ENCODE measurements at regions not wholly inside any gene's neighbourhood (a gene's known extent, or its start where the extent isn't known, plus 50 kb on each side); places are given as distances from the start of the nearest gene placed in this dataset.

DNA sequence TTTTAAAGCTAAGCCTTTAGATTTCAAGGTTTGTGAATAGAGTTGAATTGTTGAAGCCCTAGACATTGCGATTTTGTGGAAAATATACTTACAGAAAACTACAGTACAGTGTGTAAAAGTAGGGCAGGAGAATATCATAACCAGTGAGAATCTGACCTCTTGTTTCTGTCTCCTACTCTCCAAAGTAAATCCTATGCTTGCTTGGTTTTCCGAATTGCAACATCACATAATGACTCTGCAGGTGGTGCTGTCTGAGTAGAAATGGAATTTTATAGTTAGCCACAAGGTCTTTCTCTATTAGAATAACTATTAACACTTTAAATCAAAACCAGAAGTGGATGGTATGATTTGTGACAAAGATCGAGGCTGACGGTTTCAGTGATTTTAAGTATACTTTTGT, 505.6 kb downstream of the RAPGEF2 start:
- Histone ChIP-seq H3K4me3 (no peak overlapping the region), H3K36me3 (no peaks in the 10 kb centered on the region), H3K4me1 (ENCODE audit: insufficient read depth) (no peaks in the 10 kb centered on the region), H3K9me3 (no peaks in the 10 kb centered on the region), H3K27me3 (no peaks in the 10 kb centered on the region), H3K27ac (no peak overlapping the region)
- intact Hi-C loops (cut with DNase I), result no loop called here
- 87 to 93% (median 87%) methylated on average over 4 of the region's 4 CpGs for WGBS, 3 donors
- DNase-seq, result no peak
- TF ChIP-seq, protein P1, sequence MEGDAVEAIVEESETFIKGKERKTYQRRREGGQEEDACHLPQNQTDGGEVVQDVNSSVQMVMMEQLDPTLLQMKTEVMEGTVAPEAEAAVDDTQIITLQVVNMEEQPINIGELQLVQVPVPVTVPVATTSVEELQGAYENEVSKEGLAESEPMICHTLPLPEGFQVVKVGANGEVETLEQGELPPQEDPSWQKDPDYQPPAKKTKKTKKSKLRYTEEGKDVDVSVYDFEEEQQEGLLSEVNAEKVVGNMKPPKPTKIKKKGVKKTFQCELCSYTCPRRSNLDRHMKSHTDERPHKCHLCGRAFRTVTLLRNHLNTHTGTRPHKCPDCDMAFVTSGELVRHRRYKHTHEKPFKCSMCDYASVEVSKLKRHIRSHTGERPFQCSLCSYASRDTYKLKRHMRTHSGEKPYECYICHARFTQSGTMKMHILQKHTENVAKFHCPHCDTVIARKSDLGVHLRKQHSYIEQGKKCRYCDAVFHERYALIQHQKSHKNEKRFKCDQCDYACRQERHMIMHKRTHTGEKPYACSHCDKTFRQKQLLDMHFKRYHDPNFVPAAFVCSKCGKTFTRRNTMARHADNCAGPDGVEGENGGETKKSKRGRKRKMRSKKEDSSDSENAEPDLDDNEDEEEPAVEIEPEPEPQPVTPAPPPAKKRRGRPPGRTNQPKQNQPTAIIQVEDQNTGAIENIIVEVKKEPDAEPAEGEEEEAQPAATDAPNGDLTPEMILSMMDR (IDR thresholded peaks at IDR 0.05), result no peak
- TF ChIP-seq EP300 (IDR thresholded peaks at IDR 0.05), result no peak
- TF ChIP-seq POLR2A (IDR thresholded peaks at IDR 0.05), result no peak

DNA sequence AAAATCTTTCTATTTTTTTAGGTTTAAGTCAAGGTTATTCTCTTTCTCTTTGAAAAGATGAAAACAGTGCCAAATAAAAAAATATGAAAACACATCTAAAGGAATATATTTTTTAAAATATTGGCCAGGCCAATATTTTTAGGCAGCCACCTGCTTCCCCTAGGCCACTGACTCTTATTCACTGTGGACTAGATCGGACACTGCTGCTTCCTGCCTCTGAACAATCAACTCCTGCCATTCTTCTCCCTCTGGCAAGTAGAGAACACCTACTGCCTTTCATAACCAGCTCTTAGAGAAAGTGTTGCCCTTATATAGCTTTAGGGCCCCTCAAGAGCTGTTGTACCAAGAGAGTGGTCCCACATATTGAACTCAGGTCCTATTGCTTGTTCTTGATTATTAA, 529.2 kb downstream of the RAPGEF2 start:
- 9 to 64% (median 61%) methylated on average over 1 of the region's 1 CpG for WGBS, 3 donors
- intact Hi-C loops (cut with DNase I), result no loop called here
- Histone ChIP-seq H3K27ac (no peak overlapping the region), H3K4me3 (no peak overlapping the region), H3K27me3 (no peaks in the 10 kb centered on the region), H3K36me3 (no peaks in the 10 kb centered on the region), H3K4me1 (ENCODE audit: insufficient read depth) (no peaks in the 10 kb centered on the region), H3K9me3 (no peaks in the 10 kb centered on the region)
- no peak for DNase-seq
- TF ChIP-seq EP300 (IDR thresholded peaks at IDR 0.05), result no peak
- no peak for TF ChIP-seq POLR2A (IDR thresholded peaks at IDR 0.05)
- TF ChIP-seq, protein P1 (IDR thresholded peaks at IDR 0.05), result no peak

DNA sequence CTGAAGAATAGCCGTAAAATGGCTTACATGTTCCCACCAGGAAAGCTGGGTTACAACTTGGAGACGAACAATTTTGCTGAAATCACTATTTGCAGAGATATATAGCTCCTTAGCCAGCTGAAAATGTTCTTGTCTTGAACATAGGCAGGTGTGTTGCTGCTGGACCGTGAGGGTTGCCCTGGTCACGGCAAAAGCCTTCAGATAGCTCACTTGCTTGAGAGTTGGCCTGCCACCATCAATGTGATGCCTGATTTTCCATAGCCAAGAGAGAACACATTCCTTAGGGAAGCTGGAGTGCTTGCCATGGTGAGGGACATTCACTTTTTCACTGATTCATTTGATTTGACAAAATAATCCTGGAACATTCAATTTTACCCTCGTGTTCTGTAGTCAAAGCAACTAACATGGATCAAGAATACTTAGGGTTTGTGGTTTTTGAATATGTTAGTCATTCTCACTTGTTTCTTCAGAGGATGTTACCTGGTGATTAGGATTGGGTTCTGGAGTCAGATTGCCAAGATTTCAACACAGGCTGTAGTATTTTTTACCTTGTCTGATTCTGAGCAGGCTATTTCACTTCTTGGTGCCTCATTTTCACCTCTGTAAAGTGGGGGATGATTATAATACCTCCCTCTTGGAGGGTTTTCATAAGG, 536.9 kb downstream of the RAPGEF2 start:
- intact Hi-C loops (cut with DNase I), result no loop called here
- no peak for DNase-seq
- H3K36me3 ChIP-seq, result no peaks in the 10 kb centered on the region
- no peaks in the 10 kb centered on the region for H3K9me3 ChIP-seq
- no peaks in the 10 kb centered on the region for H3K27me3 ChIP-seq
- H3K27ac ChIP-seq, result no peak overlapping the region
- TF ChIP-seq POLR2A (IDR thresholded peaks at IDR 0.05) (no peak), EP300 (IDR thresholded peaks at IDR 0.05) (no peak)
- TF ChIP-seq, protein P1 (IDR thresholded peaks at IDR 0.05), result no peak
- 74 to 85% (median 78%) methylated on average over 5 of the region's 5 CpGs for WGBS, 3 donors
- no peak overlapping the region for H3K4me3 ChIP-seq
- no peaks in the 10 kb centered on the region for H3K4me1 ChIP-seq (ENCODE audit: insufficient read depth)

DNA sequence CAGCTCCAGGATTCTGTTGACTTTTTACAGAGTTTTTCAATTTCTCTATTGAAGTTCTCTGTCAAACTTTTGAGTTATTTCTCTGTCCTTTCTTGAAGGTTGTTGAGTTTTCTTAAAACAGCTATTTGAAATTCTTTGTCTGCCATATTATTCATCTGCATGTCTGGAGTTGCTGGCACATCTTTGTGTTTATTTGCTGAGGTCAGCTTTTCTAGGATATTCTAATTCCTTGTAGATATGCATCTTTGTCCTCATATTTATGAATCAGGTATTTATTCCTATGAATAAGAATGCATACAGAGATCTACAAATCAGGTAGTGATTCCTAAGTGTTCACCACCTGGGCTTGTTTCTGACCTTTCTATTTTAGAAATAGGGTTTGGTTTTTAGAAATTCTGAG, 546.4 kb downstream of the RAPGEF2 start:
- Histone ChIP-seq H3K4me1 (ENCODE audit: insufficient read depth) (no peaks in the 10 kb centered on the region), H3K4me3 (no peak overlapping the region), H3K9me3 (no peaks in the 10 kb centered on the region), H3K27ac (no peak overlapping the region), H3K36me3 (no peaks in the 10 kb centered on the region), H3K27me3 (no peaks in the 10 kb centered on the region)
- no peak for DNase-seq
- TF ChIP-seq POLR2A (IDR thresholded peaks at IDR 0.05) (no peak), EP300 (IDR thresholded peaks at IDR 0.05) (no peak)
- TF ChIP-seq, protein P1 (IDR thresholded peaks at IDR 0.05), result no peak
- intact Hi-C loops (cut with DNase I), result no loop called here

Data from ovary (tissue), 7 donors.